HG03103 (cell line): ENCODE measurements at regions not wholly inside any gene's neighbourhood (a gene's known extent, or its start where the extent isn't known, plus 50 kb on each side); places are given as distances from the start of the nearest gene placed in this dataset.

ENCODE experiments used
- ATAC-seq: cut with Tn5 transposase; IDR thresholded peaks from one replicate; pipeline ENCODE4 v1.9.1; 2021; ENCODE audit warnings: low read depth; ENCODE audit not compliant: unreplicated experiment

DNA sequence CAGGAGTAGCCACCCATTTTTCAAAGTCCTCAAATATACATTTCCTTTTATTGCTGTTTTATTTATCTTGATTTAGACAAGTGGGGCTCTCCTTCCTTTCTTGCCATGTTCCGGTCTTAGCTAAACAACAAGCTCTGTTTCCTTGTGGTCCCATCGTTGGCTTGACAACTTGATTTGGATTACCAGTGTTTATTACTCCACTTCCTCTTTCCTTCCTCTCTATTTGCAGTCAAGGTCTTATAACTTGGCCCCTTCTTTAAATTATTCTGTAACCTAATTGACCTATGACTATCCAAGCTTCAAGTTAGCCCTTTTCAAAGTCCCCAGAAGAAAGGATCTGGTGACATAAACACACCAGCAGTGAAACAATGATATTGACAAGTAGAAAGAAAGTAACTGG is 130.6 kb upstream of the STT3B start:
- ATAC-seq: no peak

- no peak for ATAC-seq
These were observed 129.5 kb upstream of the STT3B start for GRCh38 chr3:31403197-31403596.

GRCh38 chr3:31404871-31405270 is 127.9 kb upstream of the STT3B start:
- no peak for ATAC-seq

DNA sequence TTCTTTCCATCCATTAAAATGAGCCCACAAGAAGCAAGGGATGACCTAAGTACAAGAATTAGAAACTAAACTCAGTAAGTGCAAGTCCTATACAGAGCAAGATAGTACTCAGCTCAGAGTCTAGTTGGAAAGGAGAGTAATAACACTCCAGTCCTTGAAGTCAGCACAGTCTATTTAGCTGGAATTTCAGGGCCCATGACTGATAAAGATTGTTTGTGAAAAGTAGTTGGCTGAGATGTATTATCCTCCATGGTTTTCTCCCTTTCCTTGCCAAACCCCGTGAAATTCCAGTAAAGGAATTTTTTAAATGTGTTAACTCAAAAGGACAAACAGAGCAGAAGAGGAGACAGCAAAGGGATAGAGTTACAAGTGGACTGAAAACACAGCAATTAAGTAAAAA is 127.2 kb upstream of the STT3B start:
- ATAC-seq: no peak

DNA sequence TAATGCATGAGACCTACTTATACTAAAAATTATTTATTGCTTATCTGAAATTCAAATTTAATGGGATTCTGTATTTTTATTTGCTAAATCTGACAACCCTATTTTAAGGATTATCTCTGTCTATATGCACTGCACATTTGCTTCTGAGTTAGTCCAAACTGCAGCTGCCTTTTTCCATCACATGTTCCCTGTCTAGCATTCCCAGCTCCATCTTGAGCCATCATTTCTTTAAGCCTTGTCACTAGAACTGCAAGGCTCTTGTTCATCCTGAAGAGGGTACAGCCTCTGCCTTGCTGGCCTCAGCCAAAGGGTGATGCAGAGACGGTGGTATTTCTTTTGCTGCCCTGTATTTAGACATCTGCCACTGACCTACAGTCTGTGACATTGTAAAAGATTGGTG is 125.8 kb upstream of the STT3B start:
- no peak for ATAC-seq

DNA sequence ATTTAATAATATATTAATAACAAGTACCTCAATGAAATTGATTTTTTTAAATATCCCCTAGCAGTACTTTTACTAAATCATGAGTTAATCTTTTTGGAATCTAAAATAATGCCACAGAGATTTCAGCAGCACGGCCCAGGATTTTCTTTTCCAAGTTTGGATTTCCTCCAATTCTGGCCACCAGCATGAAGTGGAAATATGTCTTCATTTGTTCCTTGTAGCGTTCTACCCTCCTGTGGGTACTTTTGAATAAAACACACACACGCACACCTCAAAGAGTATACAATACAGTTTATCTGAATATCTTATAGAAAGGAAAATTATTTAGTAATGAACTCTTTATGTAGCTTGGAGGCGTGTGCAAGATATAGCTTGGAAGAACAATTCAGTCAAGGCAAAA is 125.1 kb upstream of the STT3B start:
- ATAC-seq: no peak

GRCh38 chr3:31408720-31409119 is 124.0 kb upstream of the STT3B start:
- no peak for ATAC-seq

DNA sequence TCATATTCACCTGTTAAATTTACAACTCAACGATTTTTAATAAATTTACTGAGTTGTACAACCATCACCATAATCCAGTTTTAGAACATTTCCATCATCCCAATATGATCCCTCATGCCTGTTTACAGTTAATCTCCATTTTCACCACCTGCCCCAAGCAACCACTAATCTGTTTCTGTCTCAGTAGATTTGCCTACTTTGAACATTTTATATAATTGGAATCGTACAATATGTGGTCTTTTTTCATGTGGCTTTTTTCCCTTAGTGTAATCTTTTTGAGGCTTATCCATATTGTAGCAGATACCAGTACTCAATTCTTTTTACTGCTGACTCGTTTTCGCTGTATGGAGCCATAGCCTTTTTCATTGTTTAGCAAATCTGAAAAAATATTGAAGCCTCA is 123.3 kb upstream of the STT3B start:
- no peak for ATAC-seq

DNA sequence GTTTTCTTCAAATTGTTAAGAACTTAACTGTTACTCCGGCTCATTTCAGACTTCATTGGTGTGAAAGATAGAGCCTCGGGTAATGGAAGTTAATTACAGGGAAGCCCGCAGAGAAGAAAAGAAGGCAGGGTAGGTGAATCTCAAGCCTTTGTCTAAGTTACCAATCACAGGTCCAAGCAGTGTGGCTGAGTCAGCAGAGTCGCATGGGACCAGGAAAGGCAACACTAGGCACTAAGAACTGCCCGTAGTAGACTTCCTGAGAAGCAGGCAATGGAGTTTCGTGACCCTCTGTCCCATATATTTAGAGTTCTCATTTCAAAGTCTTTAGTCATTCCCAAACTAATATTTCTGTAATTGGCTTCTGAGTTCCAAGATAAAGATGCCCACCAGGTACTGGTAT is 122.9 kb upstream of the STT3B start:
- no peak for ATAC-seq

- no peak for ATAC-seq
These were observed 122.3 kb upstream of the STT3B start for GRCh38 chr3:31410411-31410810.

DNA sequence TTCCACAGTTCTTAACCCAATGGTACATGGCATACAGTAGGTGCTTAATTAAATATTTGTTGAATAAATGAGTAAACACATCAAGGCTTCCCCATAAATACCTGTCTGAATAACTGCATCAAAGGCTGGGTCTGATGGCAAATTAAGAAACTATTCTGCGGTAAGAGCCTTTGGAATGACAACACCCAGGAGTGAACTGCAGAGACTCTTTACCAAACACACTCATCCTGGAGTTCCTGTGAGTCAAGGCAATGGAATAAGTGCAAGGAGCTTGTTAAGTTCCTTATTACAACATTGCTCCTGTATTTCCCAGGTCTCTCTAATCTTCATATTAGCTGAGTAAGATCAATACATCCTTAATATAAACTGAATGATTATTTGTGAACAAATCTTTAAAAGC is 119.9 kb upstream of the STT3B start:
- ATAC-seq: no peak

DNA sequence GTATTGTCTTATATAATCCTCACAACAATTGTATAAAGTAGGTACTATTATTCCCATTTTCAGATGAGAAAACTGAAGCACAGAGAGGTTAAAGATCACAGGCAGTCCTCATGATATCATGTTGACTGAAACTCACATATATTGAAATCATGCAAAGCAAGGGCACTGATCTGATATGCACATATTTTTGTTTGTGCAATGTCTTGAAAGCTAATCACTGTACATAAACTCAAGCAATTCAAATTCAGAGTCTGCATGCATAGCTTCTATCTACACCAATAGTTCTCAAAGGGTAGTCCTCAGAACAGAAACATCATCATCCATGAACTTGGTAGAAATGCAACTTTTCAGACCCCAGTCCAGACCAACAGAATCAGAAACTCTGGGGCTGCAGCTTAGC is 119.2 kb upstream of the STT3B start:
- ATAC-seq: no peak

DNA sequence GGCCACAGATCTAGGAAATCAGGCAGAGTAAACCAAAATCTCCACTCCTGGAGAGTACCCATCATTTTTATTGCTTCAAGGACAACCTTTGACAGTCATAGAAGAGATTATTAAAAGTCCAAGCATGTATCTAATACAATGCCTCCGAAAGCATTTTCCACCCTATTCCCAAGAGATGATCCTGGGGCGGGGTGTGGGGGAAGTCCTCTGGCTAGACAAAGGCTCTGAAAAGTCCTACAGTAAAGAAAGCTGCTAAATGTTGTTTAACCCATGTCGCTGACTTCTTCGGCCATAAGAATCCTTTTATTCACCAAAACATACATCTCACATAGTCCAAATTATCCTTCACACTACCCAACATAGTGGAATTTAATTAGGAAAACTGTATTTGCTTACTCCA is 115.7 kb upstream of the STT3B start:
- ATAC-seq: no peak

DNA sequence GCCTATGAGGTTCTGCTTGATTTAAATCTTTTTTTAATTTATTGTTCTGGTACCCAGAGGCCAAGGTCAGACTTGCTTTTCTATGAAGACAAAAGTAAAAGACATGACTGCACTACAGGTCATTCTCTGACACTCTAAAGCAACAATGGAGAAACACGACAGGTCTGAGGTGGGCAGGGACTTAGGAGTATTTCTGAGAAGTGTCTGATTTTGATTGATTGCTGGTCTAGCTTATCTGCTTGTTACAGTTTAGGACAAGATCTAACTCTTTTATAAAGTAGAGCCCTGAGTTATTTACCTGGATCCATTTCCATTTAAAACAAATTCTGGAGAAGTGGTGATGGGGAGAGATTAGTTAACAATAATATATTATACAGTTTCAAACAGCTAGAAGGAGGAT is 115.2 kb upstream of the STT3B start:
- ATAC-seq: no peak

DNA sequence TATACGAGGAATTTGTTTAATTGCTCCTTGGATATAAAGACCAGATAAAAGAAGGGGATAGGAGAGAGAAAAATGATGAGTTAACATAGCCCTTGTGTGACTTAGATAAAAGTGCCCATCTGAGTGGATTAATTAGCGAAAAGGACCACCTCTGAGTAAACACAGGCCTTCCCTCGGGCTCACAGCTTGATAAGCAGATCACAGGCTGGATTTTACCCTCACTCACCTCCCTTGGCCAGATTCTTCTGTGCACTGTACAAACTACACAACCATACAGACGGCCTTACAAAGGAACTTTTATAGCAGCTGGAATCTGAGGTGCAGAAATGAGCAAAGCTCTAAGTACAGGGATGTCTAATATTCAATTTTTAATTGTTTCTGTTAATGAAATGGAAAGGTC is 112.4 kb upstream of the STT3B start:
- ATAC-seq: no peak

- ATAC-seq: no peak
These were observed 111.2 kb upstream of the STT3B start for GRCh38 chr3:31421314-31422048.

DNA sequence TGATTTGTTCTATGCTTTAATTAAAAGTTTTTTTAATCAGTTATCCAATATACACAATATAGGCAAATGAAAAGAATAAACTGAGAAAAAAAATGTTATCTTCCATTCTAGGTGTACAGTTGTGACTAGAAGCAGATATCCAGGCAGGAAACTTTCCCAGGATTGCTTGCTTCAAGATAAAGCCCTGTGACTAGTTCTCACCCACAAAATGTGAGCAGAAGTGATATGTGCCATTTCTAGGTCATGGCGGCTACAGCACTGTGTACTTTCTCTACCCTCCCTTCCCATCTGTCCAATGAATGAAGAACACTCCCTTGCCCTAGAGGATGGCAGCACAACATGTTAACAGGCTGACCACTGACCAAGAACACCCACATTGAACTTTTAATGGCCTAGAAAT is 110.5 kb upstream of the STT3B start:
- no peak for ATAC-seq

GRCh38 chr3:31423482-31423881 is 109.2 kb upstream of the STT3B start:
- ATAC-seq: no peak

GRCh38 chr3:31425401-31425800 is 107.3 kb upstream of the STT3B start:
- no peak for ATAC-seq

- ATAC-seq: no peak
These were observed 105.1 kb upstream of the STT3B start for GRCh38 chr3:31427623-31428022.

GRCh38 chr3:31431321-31431720 is 101.4 kb upstream of the STT3B start:
- no peak for ATAC-seq

DNA sequence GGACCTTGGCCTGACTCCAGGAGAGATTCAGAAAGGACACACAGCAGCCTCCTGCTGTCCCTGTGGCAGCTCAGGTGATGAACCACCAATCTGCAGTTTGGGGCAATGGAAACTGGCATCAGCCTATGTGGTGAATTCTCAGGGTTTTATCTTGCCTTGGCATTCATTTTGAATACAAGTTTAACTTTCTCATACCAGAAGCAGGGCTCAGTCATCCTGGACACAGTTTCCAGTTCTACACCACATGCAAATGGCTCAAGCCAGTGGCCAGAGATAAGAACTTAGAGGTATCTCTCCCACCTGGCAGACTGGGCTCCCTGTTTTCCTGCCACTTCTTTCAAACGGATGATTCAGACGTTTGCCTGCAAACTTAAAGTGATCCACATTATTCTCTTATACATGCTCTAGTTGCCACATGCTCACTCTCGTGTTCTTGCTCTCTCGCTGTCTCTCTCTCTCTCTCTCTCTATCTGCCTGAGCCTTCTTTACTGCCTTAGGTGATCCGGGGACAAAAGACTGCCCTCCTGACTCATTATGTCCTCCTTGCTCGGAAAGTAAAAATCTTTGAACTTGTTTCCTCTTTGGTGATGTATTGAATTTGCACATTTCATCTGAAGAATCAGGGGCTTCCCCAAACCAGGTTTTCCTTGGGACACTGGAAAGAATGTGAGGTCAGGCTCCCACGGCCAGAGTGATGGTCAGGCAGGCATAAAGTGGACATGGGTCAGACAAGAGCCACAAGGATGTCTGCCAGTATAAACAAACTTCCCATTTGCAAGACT is 99.6 kb upstream of the STT3B start:
- ATAC-seq: no peak
